ENCODE measurements at regions not wholly inside any gene's neighbourhood (a gene's known extent, or its start where the extent isn't known, plus 50 kb on each side); places are given as distances from the start of the nearest gene placed in this dataset.

- TF ChIP-seq, protein P1, sequence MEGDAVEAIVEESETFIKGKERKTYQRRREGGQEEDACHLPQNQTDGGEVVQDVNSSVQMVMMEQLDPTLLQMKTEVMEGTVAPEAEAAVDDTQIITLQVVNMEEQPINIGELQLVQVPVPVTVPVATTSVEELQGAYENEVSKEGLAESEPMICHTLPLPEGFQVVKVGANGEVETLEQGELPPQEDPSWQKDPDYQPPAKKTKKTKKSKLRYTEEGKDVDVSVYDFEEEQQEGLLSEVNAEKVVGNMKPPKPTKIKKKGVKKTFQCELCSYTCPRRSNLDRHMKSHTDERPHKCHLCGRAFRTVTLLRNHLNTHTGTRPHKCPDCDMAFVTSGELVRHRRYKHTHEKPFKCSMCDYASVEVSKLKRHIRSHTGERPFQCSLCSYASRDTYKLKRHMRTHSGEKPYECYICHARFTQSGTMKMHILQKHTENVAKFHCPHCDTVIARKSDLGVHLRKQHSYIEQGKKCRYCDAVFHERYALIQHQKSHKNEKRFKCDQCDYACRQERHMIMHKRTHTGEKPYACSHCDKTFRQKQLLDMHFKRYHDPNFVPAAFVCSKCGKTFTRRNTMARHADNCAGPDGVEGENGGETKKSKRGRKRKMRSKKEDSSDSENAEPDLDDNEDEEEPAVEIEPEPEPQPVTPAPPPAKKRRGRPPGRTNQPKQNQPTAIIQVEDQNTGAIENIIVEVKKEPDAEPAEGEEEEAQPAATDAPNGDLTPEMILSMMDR (IDR thresholded peaks at IDR 0.05; ENCODE audit: control insufficient read depth, insufficient read depth, low read depth, low read length, missing control alignments), result no peak
- DNase-seq (ENCODE audit: low read depth), result no peak
- no peak overlapping the region for H3K4me3 ChIP-seq (ENCODE audit: control insufficient read depth, low read depth, low read length)
These were observed 273.8 kb upstream of the SNX7 start for GRCh38 chr1:98387701-98388100.

DNA sequence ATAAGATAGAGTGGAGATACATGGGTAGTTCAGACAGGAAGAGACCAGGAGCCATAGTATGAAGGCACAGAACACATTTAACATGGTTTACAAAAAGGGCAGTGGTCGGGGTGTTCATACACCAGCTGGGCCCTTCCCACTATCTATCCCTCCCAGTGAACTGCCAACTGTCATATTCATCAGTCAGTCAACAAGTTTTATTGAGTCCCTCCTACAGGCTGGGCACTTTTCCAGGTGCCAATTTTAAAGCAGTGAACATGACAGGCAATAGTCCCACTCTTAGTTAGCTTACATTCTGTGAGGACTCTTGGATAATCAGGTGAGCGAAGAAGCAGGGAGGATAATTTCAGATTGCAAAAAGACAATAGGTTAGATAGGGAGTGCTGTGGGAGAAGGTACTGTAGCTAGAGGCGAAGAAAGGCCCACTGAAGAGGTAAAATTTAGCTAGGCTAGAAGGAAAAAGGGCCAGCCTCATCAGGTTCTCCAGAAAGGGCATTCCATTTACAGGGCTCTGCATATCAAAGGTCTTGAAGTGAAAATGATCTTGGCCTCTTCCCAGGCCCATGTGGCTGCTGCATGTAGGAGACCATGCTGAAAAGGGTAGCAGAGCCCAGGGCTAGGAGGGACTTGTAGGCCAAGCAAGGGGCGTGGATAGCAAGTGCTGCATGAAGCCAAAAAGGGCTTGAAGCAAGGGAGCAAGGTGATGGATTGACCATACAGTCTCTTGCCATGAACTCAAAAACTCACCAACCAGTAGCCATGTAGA, 274.7 kb upstream of the SNX7 start:
- TF ChIP-seq, protein P1 (IDR thresholded peaks at IDR 0.05; ENCODE audit: control insufficient read depth, insufficient read depth, low read depth, low read length, missing control alignments), result no peak
- DNase-seq (ENCODE audit: low read depth), result no peak
- H3K4me3 ChIP-seq (ENCODE audit: control insufficient read depth, low read depth, low read length), result no peak overlapping the region

- TF ChIP-seq, protein P1 (IDR thresholded peaks at IDR 0.05; ENCODE audit: control insufficient read depth, insufficient read depth, low read depth, low read length, missing control alignments), result no peak
- H3K4me3 ChIP-seq (ENCODE audit: control insufficient read depth, low read depth, low read length), result no peak overlapping the region
- DNase-seq (ENCODE audit: low read depth), result no peak
These were observed 275.9 kb upstream of the SNX7 start for GRCh38 chr1:98385652-98386051.

DNA sequence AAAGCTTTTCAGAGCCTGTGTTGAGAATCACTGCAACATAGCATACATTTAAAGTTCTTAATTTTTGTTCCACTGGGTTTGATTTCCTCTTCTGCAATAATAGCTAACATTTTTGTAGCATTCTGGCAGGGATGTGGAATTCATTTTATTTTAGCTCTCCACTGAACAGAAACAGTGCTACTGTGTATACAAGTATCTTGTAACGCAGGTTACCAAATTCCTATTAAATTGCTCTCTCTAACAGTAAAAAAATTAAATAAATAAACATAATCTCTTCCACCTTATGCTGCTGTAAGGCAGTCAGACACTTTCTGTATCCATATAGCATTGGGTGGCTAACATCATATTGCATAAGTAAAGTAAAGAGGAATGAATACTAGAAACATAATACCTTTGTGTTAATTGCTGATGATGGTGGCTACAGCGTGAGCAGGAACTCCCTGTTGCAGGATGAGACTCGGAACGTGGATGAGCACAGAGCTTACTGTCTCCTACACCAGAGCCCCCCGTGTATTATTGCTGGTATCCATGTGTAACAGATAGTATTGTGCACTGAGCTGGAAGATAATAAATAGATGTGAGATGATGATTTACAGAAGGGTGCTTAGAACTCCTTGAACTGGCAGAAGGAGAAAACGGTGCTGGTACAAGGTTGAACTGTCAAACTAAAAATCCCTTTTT, 276.9 kb upstream of the SNX7 start:
- no peak overlapping the region for H3K4me3 ChIP-seq (ENCODE audit: control insufficient read depth, low read depth, low read length)
- TF ChIP-seq, protein P1 (IDR thresholded peaks at IDR 0.05; ENCODE audit: control insufficient read depth, insufficient read depth, low read depth, low read length, missing control alignments), result no peak
- no peak for DNase-seq (ENCODE audit: low read depth)

DNA sequence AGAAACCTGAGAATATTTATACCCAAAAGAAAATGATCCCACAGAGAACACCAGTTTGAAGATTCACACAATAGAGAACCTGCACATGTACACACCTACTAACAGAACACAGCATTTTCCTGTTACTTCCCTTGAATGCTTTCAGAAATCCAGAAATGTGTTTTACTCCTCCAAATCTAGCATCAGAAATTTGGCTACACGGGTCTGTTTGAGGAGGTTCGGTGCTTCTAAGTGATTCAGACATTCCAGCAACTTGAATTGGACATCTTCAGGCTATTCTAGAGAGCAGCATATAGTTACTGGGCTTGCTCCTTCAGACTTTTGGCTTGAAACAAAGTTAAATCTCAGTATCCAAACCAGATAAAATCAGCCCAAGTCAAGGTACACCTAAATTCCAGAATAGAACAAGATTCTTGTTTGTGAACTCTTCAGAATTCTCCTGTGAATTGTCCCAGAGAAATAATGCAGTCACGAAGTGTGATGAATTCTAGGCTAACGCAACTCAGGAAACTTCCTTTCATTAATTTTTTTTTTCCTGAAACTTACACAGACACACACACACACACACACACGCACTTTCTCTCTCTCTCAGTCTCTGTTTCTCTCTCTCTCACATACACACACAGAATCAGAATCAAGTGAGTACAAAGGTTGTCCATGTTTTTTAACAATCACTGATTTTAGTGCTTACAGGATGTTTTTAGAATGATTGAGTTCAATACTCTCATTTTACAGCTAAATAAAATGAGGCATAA, 278.4 kb upstream of the SNX7 start:
- no peak for DNase-seq (ENCODE audit: low read depth)
- TF ChIP-seq, protein P1 (IDR thresholded peaks at IDR 0.05; ENCODE audit: control insufficient read depth, insufficient read depth, low read depth, low read length, missing control alignments), result no peak
- no peak overlapping the region for H3K4me3 ChIP-seq (ENCODE audit: control insufficient read depth, low read depth, low read length)

DNA sequence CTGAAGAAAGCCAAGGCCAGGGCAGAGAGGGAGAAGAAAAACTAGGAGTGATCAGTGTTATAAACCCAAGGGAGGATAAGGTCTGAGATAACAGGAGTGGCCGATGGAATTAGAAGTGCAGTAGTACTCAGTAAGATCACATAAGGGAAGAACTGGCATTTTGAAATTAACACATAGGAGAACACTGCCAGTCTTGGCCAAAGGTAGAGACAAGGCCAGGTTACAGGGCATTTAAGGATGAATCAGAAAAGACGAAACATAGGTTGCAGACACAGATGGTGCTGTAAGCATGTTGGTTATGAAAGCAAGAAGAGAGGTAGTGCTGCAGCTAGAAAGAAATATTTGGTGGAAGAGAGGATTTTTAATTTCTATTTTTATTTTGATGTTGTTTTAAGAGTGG, 278.9 kb upstream of the SNX7 start:
- TF ChIP-seq, protein P1 (IDR thresholded peaks at IDR 0.05; ENCODE audit: control insufficient read depth, insufficient read depth, low read depth, low read length, missing control alignments), result no peak
- H3K4me3 ChIP-seq (ENCODE audit: control insufficient read depth, low read depth, low read length), result no peak overlapping the region
- DNase-seq (ENCODE audit: low read depth), result no peak
